PC-3 (cell line): ENCODE measurements at regions not wholly inside any gene's neighbourhood (a gene's known extent, or its start where the extent isn't known, plus 50 kb on each side); places are given as distances from the start of the nearest gene placed in this dataset.

Source experiments
- ATAC-seq: fragments of 200-7000 bp; cut with Tn5 transposase; 2 replicates; pipeline ENCODE4 v1.9.1; 2020; ENCODE audit warnings: mild to moderate bottlenecking, moderate library complexity
- BruUV-seq: library from RNA; stranded (reverse); fragments of 400-500 nt; replicated peaks from 2 replicates; lab custom pipeline; 2021; lab: Mats Ljungman, UMichigan
- CTCF ChIA-PET: fragments of 300-600 bp; sonication (Branson Sonifier 250); formaldehyde crosslinking; loops from one replicate; lab custom pipeline; 2022; ENCODE audit warnings: antibody characterized with exemption; lab: Charles Lee
- POLR2A ChIA-PET: fragments of 300-600 bp; sonication (Branson Sonifier 250); formaldehyde crosslinking; loops from one replicate; lab custom pipeline; 2022; ENCODE audit warnings: antibody characterized with exemption; ENCODE audit not compliant: unreplicated experiment; lab: Charles Lee
- DNase-seq: peaks from one replicate; pipeline ENCODE4 v3.0.0-alpha.2; 2015
- H2AFZ ChIP-seq: fragments of 300-600 bp; sonication (generic); 2 replicates; pipeline ENCODE4 v1.6.0; 2016; ENCODE audit warnings: antibody characterized with exemption, low read length
- H3F3A ChIP-seq: fragments of 300-600 bp; sonication (generic); one replicate; pipeline ENCODE4 v1.6.0; 2017; ENCODE audit warnings: antibody characterized with exemption, low read length, control low read depth, mild to moderate bottlenecking; ENCODE audit not compliant: unreplicated experiment
- H3K27ac ChIP-seq: fragments of 300-600 bp; sonication (generic); 2 replicates; pipeline ENCODE4 v1.5.1; 2016; ENCODE audit warnings: mild to moderate bottlenecking, low read length
- H3K27me3 ChIP-seq: fragments of 300-600 bp; sonication (generic); 2 replicates; pipeline ENCODE4 v1.6.1; 2016; ENCODE audit warnings: low read length, mixed read lengths
- H3K36me3 ChIP-seq: fragments of 300-600 bp; sonication (generic); 2 replicates; pipeline ENCODE4 v1.6.1; 2016; ENCODE audit warnings: low read depth, mixed run types, low read length, mixed read lengths
- H3K4me1 ChIP-seq: fragments of 300-600 bp; sonication (generic); 2 replicates; pipeline ENCODE4 v1.5.1; 2016; ENCODE audit warnings: low read length; ENCODE audit not compliant: insufficient read depth
- H3K4me2 ChIP-seq: fragments of 300-600 bp; sonication (generic); 2 replicates; pipeline ENCODE4 v1.6.0; 2016; ENCODE audit warnings: low read length
- H3K4me3 ChIP-seq: fragments of 300-600 bp; sonication (generic); 2 replicates; pipeline ENCODE4 v1.5.1; 2016; ENCODE audit warnings: mild to moderate bottlenecking, low read length, mixed read lengths
- H3K79me2 ChIP-seq: fragments of 300-600 bp; sonication (generic); 2 replicates; pipeline ENCODE4 v1.6.1; 2017; ENCODE audit warnings: low read length, mixed read lengths
- H3K9ac ChIP-seq: fragments of 300-600 bp; sonication (generic); 2 replicates; pipeline ENCODE4 v1.6.0; 2016; ENCODE audit warnings: mild to moderate bottlenecking, low read length
- H3K9me2 ChIP-seq: fragments of 300-600 bp; sonication (generic); replicated peaks from 2 replicates; pipeline ENCODE4 v1.6.1; 2016; ENCODE audit warnings: mixed run types, low read length, mixed read lengths
- H3K9me3 ChIP-seq: fragments of 300-600 bp; sonication (generic); 2 replicates; pipeline ENCODE4 v1.6.1; 2016; ENCODE audit warnings: low read length, mixed read lengths
- H4K20me1 ChIP-seq: fragments of 300-600 bp; sonication (generic); 2 replicates; pipeline ENCODE4 v1.6.1; 2016; ENCODE audit warnings: low read length, mixed read lengths
- CTCF ChIP-seq: fragments of 300-600 bp; sonication (generic); conservative IDR thresholded peaks from 2 replicates; pipeline ENCODE4 v1.5.1; 2017; ENCODE audit warnings: antibody characterized with exemption, low read depth, mild to moderate bottlenecking, low read length
- EZH2 ChIP-seq: fragments of 300-600 bp; sonication (generic); IDR thresholded peaks from one replicate; pipeline ENCODE4 v1.6.1; 2017; ENCODE audit warnings: antibody characterized with exemption, mild to moderate bottlenecking, low read length; ENCODE audit not compliant: unreplicated experiment
- EZH2phosphoT487 ChIP-seq: fragments of 300-600 bp; sonication (generic); IDR thresholded peaks from 2 replicates; pipeline ENCODE4 v1.6.1; 2018; ENCODE audit warnings: mild to moderate bottlenecking, antibody characterized with exemption, low read length, borderline replicate concordance
- intact Hi-C: fragments of 100-400 bp; cut with micrococcal nuclease; formaldehyde crosslinking; loops from 2 replicates; pipeline ENCODE4 v1.9.0; 2023

GRCh38 chr6:167679122-167679736 is 147.5 kb upstream of the AFDN start:
- Histone ChIP-seq H2AFZ (no peak overlapping the region), H3K4me2 (no peak overlapping the region), H3F3A (no peaks in the 10 kb centered on the region), H3K27ac (no peak overlapping the region), H3K36me3 (no peaks in the 10 kb centered on the region), H3K4me1 (peaks cover 17% of the 10 kb centered on the region), H3K79me2 (no peaks in the 10 kb centered on the region), H3K9me3 (no peaks in the 10 kb centered on the region), H3K27me3 (peaks cover 29% of the 10 kb centered on the region), H3K9ac (no peak overlapping the region), H3K9me2 (no peaks in the 10 kb centered on the region), H4K20me1 (no peaks in the 10 kb centered on the region), H3K4me3 (no peak overlapping the region)
- ATAC-seq: no peak
- POLR2A ChIA-PET: no interaction called here
- DNase-seq: no peak
- no peak for TF ChIP-seq CTCF
- no peak for TF ChIP-seq EZH2phosphoT487
- TF ChIP-seq EZH2: no peak
- intact Hi-C loops: no loop called here
- CTCF ChIA-PET: no interaction called here
- no TSS peak for BruUV-seq

DNA sequence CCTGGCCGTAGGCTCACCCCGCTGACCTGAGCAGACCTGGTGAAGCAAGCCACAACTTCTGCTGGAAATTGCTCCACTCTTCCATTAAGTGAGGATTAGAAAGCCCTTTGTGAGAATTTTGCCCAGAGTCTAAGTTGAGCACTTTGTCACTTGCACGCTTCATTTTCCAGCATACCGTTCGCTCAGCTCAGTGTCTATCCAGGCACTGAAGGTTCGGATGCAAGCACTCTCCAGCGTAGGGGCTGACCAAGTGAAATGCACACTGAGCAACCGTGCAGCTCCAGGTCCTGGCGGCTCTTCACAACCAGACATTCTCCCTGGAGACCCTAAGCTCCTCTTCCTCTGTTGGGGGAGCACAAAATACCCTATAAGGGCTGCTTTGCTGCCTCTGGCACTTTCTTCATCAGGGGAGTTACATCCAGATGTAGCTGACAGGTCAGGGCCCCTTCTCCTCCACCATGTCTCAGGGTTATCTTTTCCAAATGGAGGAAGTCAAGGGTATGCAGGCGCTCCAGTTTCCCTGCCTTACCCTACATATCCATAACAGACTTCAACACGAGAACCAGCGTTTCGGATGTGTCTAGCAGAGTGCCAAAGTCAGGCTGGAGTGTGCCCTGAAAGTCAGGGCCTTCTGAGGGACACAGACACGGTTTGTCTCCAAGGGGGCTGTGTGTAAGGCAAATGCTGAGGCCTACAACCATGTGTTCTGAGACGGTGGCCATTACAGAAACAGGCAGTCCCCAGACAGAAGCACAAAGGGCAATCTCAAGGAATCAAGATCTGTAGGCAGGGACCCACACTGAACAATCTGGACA is 146.7 kb upstream of the AFDN start:
- Histone ChIP-seq H3K9me2 (no peaks in the 10 kb centered on the region), H3K27ac (no peak overlapping the region), H3F3A (no peaks in the 10 kb centered on the region), H3K4me2 (no peak overlapping the region), H3K4me1 (peaks cover 17% of the 10 kb centered on the region), H4K20me1 (no peaks in the 10 kb centered on the region), H2AFZ (no peak overlapping the region), H3K36me3 (no peaks in the 10 kb centered on the region), H3K79me2 (no peaks in the 10 kb centered on the region), H3K9ac (no peak overlapping the region), H3K27me3 (peaks cover 29% of the 10 kb centered on the region), H3K4me3 (no peak overlapping the region), H3K9me3 (no peaks in the 10 kb centered on the region)
- ChIA-PET POLR2A (no interaction called here), CTCF (no interaction called here)
- no TSS peak for BruUV-seq
- ATAC-seq (no peak), DNase-seq (no peak)
- TF ChIP-seq EZH2phosphoT487: no peak
- TF ChIP-seq EZH2: no peak
- TF ChIP-seq CTCF: no peak
- intact Hi-C loops: no loop called here

- POLR2A ChIA-PET: no interaction called here
- no peak for TF ChIP-seq EZH2
- no peak for TF ChIP-seq EZH2phosphoT487
- TF ChIP-seq CTCF: no peak
- Histone ChIP-seq H3K4me1 (peaks cover 17% of the 10 kb centered on the region), H3K4me3 (no peak overlapping the region), H3K4me2 (no peak overlapping the region), H2AFZ (no peak overlapping the region), H3K79me2 (no peaks in the 10 kb centered on the region), H3K9me2 (no peaks in the 10 kb centered on the region), H3K27ac (no peak overlapping the region), H3K36me3 (no peaks in the 10 kb centered on the region), H3K27me3 (peaks cover 29% of the 10 kb centered on the region), H3F3A (no peaks in the 10 kb centered on the region), H3K9me3 (no peaks in the 10 kb centered on the region), H3K9ac (no peak overlapping the region), H4K20me1 (no peaks in the 10 kb centered on the region)
- ATAC-seq: no peak
- intact Hi-C loops: no loop called here
- BruUV-seq: no TSS peak
- CTCF ChIA-PET: no interaction called here
- DNase-seq: no peak
These were observed 146.0 kb upstream of the AFDN start for GRCh38 chr6:167680605-167681149.
